Hematopoietic multipotent progenitor cell treated with erythropoietin and hydrocortisone succinate and interleukin-3 and kit ligand, for 6 days (in vitro differentiated cells): ENCODE measurements at regions not wholly inside any gene's neighbourhood (a gene's known extent, or its start where the extent isn't known, plus 50 kb on each side); places are given as distances from the start of the nearest gene placed in this dataset.

Experiments
- DNase-seq: peaks from one replicate; pipeline ENCODE4 v3.0.0-alpha.2; 2015

DNA sequence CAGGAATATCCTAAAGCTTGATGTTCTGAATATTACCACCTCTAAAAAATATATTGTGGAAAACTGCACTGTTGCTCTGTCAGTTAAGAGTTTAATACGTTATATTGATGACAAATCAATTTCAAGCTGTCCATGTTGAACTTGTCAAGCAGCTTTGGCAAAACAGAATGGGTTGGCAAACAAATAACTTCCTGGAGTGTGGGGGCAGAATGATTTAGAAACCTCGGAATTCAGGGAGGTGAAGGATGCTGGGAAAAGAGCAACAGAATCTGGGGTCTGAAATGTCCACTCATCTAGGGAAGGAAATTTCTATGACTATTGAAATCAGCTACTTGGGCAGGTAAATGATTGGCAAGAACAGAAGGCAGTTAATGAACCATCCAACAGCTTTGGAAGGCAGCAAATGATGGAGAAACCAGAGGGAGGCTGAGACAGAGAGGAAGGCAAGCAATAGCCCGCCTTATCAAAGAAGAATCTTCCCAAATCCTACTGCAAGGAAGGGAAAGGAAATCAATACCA lies 95.1 kb upstream of the PALS2 start:
- DNase-seq, result no peak

DNA sequence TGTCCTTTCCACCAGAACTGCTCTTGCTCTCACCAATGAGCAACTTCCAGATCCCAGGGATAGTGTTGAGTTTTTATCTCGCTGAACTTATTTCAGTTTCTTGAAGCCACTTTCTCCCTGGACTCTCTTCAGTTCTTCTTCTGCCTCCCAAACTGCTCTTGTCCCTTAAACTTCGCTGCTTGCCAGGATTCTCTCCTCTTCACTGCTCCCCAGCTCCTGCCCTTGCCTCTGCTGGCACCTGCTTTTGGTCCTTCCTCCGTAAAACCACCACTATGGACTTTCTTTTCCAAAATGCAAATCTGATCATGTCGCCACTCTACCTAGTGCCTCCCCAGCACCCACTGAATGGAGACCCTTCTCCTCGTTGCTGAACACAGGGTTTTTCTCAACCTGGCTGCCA lies 92.8 kb upstream of the PALS2 start:
- no peak for DNase-seq

DNA sequence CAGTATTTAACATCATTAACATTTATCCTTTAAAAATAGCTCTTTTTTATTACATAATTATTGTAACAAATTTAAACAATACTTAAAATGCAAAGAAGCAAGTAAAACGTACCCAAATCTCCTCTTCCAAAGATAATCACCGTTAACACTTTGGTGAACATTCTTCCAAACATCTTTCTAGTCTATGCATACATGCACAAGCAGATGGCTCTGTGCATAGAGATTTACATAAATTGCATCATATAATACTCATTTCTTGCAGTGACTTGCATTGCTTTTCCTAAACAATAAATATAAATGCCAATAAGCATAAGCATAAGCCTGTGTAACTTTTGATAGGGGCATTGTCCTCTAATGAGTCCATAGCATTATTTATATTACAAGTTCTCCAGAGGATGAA lies 89.4 kb upstream of the PALS2 start:
- DNase-seq, result no peak

DNA sequence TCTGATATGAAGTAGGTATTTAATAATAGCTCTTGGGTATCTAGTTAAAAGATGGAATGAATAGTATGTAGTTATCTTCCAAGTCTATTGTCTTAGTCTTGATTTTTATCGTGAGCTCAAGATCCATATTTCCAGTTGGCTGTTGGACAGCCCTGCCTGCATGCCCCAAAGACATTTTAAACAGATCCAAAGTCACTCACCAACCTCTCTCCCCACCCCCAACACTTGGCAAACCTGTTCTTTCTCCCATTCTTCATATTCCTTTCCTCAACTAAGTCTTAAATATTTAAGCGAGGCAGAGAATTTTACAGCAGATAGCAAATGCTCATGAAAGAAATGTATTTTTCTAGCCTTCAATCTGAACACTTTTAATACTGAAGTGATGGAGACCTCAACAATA lies 80.7 kb upstream of the PALS2 start:
- DNase-seq, result no peak

GRCh38 chr7:24494832-24495231 lies 78.4 kb upstream of the PALS2 start:
- DNase-seq, result no peak

DNA sequence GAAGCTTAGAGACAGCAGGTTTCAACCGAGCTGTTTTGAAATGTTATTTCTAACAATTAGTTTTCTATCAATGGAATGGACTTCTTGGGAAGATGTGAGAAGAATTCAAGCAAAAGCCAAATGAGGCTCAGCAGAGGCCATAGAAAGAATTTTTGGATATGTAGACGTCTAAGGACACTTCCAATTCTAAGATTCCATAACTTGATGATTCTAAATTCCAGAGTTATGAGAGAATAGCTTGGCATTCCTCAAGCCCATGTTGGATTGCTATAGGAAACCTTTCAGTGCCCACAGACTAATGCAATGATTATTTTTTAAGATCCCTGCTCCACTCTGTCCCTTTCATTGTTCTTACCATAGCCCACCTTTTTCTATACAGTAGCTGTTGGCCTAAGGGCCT lies 77.2 kb upstream of the PALS2 start:
- no peak for DNase-seq

DNA sequence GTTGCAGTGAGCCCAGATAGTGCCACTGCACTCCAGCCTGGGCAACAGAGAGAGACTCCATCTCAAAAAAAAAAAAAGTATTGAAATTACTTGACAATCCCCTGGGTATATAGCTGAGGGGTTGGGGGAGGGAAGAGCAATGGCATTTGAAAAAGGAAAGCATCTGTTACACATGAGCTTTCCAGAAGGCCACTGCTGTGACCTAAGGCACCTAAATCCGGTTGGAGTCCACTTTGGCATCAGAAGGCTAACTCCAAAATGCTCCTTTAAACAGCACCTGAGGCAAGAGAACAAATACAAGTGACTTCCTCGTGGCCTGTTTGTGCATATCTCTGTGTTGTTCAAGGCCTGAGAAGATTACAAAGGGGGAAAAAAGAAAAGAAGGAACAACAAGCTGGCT lies 74.8 kb upstream of the PALS2 start:
- DNase-seq, result no peak

DNA sequence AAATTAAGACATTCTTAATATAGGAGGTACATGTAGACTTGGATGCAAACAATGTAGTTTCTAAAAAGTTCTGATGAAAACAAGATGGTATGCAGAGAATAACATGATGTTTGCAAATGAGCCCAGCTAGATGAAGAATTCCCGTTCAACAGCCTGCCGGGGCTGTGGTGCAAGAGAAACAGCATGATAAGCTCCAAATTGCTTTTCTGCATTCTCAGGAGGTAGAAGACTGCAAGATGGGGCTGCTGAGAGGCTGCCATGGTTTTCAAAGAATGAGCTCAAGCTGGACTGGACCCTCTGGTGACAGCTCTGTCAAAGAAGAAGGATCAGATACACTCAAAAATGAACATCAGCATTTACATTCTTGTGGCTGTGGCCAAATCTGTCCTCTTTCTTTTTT lies 73.4 kb upstream of the PALS2 start:
- DNase-seq, result no peak

GRCh38 chr7:24500599-24500998 lies 72.7 kb upstream of the PALS2 start:
- DNase-seq, result no peak

GRCh38 chr7:24501009-24501408 lies 72.2 kb upstream of the PALS2 start:
- DNase-seq, result no peak

GRCh38 chr7:24501443-24502134 lies 71.7 kb upstream of the PALS2 start:
- DNase-seq, result no peak

DNA sequence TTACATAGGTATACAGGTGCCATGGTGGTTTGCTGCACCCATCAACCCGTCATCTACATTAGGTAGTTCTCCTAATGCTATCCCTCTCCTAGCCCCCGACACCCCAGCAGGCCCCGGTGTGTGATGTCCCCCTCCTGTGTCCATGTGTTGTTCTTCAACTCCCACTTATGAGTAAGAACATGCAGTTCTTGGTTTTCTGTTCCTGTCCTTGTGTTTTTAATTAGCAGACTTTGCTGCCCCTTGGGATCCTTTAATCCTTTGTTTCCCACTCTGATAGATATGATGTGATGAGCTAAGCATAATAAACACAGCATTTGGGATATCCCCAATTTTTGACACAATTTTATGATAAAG lies 71.1 kb upstream of the PALS2 start:
- no peak for DNase-seq

DNA sequence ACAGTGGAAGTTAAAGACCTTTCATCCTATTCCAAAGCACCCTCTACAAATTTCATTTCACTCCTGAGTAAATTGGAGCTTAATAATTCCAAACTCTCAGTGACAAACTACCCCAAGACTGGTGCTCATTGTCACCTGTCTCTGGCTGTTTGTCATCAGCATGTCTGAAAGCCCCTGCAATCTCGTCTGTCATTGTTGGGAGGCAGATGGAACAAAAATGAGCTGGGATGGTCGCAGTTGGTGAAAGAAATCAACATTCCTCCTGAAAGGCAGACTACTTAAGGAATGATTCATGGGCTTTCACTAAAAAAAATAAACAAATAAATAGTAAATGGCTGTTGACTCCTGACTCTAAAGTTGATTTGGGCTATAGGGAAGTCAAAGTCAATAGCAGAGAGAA lies 69.7 kb upstream of the PALS2 start:
- DNase-seq, result no peak

GRCh38 chr7:24504040-24504439 lies 69.2 kb upstream of the PALS2 start:
- DNase-seq, result no peak

DNA sequence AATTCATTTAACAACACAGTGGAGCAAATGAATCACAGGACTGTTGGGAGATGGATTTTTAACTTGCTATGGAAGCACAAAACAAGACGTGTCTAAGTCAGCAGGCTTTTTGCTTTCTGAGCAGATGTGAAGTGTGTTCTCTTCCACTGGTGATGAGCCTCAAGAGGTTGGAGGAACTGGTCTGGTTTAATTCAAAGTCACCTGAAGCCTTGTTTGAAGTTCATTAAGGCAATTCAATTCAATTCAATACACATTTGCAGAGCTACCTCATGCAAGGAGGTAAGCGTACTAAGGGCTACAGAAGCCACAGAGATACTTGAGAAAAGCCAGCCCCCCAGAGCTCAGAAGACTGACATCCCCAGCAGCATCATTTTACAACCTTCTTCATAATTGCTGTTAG lies 68.4 kb upstream of the PALS2 start:
- DNase-seq, result no peak

DNA sequence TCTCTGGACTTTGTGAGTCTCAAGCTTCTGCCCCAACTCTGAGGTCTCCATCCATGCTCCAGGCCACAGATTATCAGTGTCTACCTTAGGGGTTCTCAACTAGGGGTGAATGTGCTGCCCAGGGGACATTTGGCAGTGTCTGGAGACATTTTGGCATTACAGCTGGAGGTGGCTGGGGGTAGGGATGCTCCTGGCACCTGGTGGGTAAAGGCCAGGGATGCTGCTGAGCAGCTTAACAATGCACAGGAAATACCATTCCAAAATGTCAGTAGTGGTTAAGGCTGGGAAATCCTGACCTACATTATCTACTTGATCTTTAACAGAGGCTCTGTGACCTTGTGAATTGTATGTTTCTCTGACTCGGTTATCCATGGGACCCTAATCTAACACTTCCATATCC lies 67.3 kb upstream of the PALS2 start:
- no peak for DNase-seq

DNA sequence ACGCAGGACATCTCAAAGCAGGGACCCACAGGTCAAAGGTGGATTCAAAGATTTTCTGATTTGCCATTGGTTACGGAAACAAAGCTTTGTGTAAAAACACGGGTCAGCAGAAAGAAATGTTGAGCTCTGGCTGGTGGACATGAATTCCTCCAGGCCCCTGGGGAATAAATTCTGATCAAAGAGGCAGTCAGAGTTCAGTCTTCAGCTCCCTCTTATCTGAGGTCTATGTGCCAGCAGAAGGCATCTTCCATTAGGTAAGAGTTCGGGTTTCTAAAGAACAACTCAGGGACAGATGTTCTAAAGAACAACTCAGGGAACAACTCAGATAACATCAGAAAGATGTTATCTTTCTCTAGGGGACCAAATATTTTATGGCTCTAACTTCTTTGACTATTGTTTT lies 64.9 kb upstream of the PALS2 start:
- no peak for DNase-seq

- DNase-seq, result no peak
Observed at GRCh38 chr7:24510759-24511158, 62.5 kb upstream of the PALS2 start.

DNA sequence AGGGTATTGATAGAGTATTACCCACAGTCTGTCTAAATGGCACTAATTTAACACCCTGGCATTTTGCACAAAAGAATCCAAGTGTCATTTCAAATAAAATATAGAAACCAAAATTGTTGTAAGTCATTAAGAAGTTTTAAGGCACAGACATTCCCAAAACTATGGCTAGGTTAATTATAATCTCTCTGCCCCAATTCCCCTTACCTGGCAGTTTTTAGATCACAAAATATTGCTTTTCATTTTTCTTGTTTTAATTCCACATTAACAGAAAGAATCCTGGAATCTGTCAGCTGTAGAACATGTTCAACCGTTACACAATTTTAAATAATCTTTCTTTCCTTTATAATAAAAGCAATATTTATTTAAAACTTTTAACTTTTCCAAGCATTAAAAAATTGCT lies 56.1 kb upstream of the PALS2 start:
- DNase-seq, result no peak

DNA sequence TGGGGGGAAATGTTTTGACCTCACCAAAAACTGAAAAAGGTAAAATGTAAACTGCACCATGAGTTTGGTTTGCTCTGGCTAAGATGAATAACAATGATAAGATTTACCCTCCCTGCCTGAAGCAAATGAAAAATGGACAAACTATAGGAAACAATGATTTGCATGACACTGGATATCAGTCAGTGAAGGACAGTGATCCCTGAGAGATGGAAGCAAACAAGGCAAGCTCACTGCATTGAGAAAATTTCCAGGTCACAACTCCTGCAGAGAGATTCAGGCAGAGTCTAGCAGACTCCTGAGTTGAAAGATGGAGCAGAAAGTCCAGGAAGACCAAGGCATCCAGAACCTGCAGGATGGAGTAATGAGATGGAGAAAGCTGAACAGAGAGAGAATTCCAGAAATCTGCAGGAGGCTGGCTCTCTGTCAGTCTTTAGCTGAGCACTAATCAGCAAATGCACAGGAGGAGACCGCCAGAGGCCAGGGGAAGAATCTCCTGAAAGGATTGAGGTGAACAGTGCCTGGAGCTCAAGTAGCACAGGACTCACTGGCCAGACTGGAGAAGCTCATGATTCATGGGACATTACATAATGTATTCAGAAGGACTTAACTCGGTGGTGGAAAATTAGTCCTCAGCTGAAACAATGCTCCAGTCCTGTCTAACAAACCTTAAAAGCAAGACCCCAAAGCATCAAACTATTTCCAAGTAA lies 51.2 kb upstream of the PALS2 start:
- DNase-seq, result no peak
